HG03280 (cell line): ENCODE measurements at regions not wholly inside any gene's neighbourhood (a gene's known extent, or its start where the extent isn't known, plus 50 kb on each side); places are given as distances from the start of the nearest gene placed in this dataset.

Experiments used
- ATAC-seq: cut with Tn5 transposase; IDR thresholded peaks from one replicate; pipeline ENCODE4 v1.9.1; 2021; ENCODE audit warnings: mild to moderate bottlenecking, moderate library complexity; ENCODE audit not compliant: unreplicated experiment

GRCh38 chr5:74272024-74272775 is 368.3 kb downstream of the ENC1 start:
- ATAC-seq, result no peak

- no peak for ATAC-seq
These were observed 372.2 kb downstream of the ENC1 start for GRCh38 chr5:74268297-74268696.

- no peak for ATAC-seq
These were observed 373.7 kb downstream of the ENC1 start for GRCh38 chr5:74266836-74267235.

DNA sequence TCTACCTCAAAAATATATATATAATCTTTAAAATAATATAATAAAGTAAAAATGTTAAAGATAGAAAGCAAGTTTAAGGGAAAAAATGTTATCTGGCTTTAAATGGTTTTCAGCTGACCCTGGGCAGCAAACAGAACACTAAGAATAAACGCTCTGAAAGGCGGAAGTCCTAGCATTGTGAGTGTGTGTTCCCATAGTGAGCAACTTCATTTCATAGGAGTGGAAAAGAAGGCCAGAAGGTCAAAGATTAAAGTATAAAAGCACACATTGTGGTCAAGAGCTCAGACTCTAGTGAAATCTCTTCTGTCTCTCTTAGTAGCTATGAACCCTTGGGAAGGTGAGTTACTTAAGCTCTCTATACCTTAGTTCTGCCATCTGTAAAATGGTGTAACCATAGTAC is 374.4 kb downstream of the ENC1 start:
- no peak for ATAC-seq

DNA sequence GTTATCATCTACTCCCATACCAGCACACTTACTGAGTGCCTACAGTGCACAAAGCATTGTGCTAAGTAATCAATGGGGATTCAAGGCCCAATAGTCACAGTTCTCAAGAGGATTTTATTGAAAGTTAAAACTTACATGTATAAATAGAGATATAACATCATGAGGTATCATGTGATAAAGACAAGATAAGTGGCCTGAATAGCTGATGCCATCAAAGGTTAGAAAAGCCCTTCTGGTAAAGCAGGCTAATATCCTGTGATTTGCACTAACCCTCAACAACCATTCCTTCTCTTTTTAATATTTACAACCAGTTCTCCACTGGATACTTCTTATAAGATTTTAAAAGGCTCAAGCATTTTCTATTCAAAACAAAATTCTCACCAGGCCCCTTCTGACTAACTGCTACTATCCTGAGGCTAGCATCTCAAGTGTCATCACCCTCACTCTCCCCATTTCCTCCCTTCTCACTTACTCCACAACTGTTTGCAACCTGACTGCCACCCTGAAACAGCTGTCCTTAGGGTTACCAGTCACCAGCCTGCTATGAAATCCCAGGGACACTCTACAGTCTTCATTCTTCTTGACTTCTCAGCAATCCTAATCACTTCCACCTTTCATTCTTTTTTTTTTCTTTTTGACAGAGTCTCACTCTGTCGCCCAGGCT is 377.9 kb downstream of the ENC1 start:
- no peak for ATAC-seq

DNA sequence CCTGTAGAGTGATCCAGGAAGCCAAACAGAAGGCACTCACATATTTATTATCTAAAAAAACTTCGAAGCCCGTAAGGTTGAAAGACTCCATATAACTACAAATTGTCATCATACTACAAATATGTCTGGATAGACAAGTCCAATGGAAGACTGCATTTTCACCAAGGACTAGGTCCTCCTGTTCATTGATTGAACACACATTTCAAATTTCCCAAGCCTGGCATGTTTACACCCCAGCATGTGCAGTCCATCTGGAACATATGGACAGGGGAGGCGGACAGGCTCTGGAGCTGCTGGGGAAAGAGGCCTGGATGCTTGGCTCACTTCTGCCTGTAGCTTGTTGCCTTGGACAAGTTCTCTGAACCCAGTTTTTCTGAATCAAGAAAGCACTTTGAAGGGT is 378.7 kb downstream of the ENC1 start:
- no peak for ATAC-seq

DNA sequence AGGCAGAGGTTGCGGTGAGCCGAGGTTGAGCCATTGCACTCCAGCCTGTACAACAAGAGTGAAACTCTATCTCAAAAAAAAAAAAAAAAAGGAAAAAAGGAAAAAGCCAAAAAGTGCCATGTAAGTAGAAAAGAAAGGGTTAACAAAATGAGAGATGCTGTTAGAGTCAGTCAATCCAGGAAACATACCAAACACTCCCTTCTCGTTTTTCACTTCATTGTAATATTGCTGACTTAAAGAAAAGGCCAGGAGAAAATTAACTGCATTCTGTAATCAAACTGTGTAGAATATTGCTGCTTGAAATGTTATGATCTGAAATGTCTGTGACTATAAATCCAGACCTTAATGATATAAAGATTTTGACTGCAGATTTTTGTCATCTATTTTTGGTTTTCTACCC is 379.1 kb downstream of the ENC1 start:
- no peak for ATAC-seq

DNA sequence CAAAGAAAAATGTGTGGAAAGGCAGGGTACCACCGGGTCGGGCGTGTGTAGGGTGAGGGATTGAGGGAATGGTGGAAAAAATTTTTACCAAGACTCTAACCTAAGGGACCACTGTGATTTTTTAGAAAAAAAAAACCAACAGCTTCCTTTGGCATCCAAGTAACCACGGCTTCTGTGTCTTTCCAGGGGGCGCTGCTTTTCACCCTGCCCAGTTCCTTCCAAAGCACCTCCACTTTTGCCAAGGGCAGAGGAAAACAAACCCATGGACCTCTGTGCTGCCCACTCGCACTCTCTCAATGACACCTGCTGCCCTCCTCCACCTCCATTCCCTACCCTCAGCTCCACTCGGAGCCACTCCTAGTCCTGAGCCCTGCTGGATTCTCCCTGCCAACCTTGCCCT is 381.0 kb downstream of the ENC1 start:
- ATAC-seq, result no peak

DNA sequence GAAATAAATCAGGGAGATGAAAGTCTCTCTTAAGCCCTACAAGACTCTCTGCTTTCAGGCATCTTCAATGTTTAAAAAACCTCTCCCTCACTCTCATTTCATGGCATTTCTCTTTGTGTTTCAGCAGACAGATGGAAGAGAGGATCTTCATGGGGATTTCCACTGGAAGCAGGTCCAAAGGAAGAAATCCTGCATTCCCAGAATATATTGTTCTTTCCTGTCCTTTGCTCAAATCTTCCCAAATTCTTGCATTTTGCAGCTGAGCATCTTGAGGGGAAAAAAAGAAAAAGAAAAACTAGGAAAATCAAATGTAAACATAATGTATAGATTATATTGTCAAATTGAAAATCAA is 382.2 kb downstream of the ENC1 start:
- no peak for ATAC-seq

DNA sequence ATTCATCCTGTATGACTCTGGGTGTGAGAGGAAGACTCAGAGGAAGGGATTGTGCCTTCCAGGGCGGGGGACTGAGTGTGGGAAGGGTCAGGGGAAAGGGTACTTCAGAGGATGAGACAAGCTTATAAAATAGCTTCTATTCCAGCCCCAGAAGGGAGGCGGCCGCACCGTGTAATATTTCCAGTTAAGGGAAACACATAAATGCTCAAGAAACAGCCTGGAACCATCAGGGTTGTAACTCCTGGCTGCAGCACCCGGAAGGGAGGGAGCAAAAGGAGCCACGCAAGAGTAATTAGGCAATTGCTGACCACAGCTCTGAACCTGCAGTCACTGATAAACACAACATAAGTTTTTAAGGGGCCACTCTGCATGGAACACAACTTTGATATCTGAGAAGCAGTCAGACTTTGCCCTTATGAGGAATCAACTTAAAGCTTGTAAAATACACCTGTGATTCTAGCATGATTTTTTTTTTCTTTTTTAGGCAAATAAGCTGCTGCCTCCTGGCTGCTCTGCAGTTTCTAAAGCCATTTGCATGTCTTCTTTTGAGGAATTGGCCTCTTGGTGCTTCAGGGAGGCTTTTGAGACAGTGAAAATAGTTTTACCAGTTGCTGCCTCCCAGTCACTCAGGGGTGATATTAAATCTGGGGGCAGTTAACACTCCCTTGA is 382.7 kb downstream of the ENC1 start:
- no peak for ATAC-seq

GRCh38 chr5:74257060-74257527 is 383.4 kb downstream of the ENC1 start:
- ATAC-seq, result no peak

DNA sequence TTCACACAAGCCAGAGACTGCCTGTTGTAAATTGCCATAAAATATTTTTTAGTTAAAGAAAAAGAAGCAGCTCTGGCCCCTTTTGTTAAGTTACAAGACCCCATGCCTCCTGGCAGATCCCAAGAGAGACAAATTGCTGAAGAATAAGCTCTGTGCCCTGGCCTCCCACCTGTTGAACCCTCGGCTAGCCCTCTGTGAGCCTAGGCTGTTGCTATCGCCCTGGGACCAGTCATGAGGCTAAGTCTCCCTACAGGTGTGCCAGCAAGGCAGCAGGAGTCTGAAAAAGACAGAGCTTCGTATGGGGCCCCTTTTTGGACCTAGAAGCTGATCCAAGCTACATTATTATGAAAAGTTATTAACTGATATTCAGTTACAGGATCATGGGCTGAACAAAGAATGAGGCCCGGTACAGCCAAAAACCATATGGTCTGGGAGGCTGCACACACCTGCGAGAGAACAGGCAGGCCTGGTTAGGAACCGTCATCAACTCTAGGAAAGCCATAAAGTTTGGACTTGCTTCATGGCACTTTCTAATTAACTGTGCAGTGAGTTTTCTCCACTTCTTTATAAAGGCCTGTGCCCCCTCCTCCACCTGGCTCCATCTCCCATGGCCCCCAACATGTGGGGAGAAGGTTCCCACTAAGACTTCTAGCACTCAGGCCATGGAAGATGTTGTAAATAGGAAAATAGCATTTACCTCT is 384.7 kb downstream of the ENC1 start:
- ATAC-seq, result no peak

- no peak for ATAC-seq
These were observed 386.3 kb downstream of the ENC1 start for GRCh38 chr5:74254257-74254656.

GRCh38 chr5:74252044-74252443 is 388.5 kb downstream of the ENC1 start:
- ATAC-seq, result no peak

GRCh38 chr5:74251141-74252035 is 389.1 kb downstream of the ENC1 start:
- no peak for ATAC-seq

- no peak for ATAC-seq
These were observed 390.0 kb downstream of the ENC1 start for GRCh38 chr5:74250304-74251102.

DNA sequence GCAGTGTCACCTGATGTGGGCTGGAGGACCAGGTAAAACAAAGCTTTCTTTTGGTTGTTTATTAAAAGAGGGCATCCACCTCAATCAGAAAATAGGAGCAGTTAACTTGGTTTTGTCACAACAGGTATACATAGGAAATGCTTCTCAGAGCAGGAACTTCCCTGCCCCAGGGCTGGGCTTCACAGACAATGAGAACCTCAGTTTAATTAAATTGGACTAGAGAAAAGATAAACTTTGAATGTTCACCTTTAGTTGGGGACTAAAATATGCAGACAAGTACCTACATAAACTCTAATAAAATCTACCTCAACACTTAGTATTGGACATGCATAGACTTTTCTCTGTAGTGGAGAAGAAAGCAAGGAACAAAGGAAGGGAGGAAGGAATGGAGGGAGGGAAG is 392.0 kb downstream of the ENC1 start:
- ATAC-seq, result no peak

GRCh38 chr5:74244406-74244805 is 396.1 kb downstream of the ENC1 start:
- no peak for ATAC-seq

- ATAC-seq, result no peak
These were observed 396.9 kb downstream of the ENC1 start for GRCh38 chr5:74243634-74244033.

GRCh38 chr5:74242516-74242915 is 398.0 kb downstream of the ENC1 start:
- ATAC-seq, result no peak
